GM12892 (cell line): ENCODE measurements at regions not wholly inside any gene's neighbourhood (a gene's known extent, or its start where the extent isn't known, plus 50 kb on each side); places are given as distances from the start of the nearest gene placed in this dataset.

Experiments used
- DNase-seq: peaks from one replicate; pipeline ENCODE4 v3.0.0; 2011; ENCODE audit not compliant: insufficient read length
- FAIRE-seq: peaks from 2 replicates; lab custom pipeline; 2011; peaks lifted over from hg19 to GRCh38; lab: Jason Lieb, UNC
- POLR2A ChIP-seq: IDR thresholded peaks from 2 replicates; pipeline ENCODE4 v1.6.1; 2011; ENCODE audit warnings: low read depth, low read length, control low read depth
- POLR2AphosphoS5 ChIP-seq: IDR thresholded peaks from 2 replicates; pipeline ENCODE4 v1.6.1; 2011; ENCODE audit warnings: low read depth, low read length, control low read depth
- TAF1 ChIP-seq: IDR thresholded peaks from 2 replicates; pipeline ENCODE4 v1.6.1; 2011; ENCODE audit warnings: low read depth, mild to moderate bottlenecking, control low read depth, low read length, borderline replicate concordance

- no peak for TF ChIP-seq POLR2AphosphoS5
- TF ChIP-seq POLR2A, result no peak
- TF ChIP-seq TAF1, result no peak
- DNase-seq (no peak), FAIRE-seq (peak; percentile 70)
Measured at GRCh38 chr2:8398040-8398668, 283.7 kb upstream of the ID2 start.

- no peak for FAIRE-seq
- no peak for DNase-seq
- TF ChIP-seq POLR2A (no peak), TAF1 (no peak), POLR2AphosphoS5 (no peak)
Measured at GRCh38 chr2:8399731-8400130, 282.1 kb upstream of the ID2 start.

- FAIRE-seq, result no peak
- TF ChIP-seq TAF1 (no peak), POLR2A (no peak), POLR2AphosphoS5 (no peak)
- DNase-seq, result no peak
Measured at GRCh38 chr2:8400196-8400595, 281.7 kb upstream of the ID2 start.

- FAIRE-seq, result no peak
Measured at GRCh38 chr2:8402222-8402621, 279.6 kb upstream of the ID2 start.

GRCh38 chr2:8403876-8404275 lies 278.0 kb upstream of the ID2 start:
- FAIRE-seq (no peak), DNase-seq (no peak)
- TF ChIP-seq POLR2A (no peak), TAF1 (no peak)

More at GRCh38 chr2:8402222-8402621, 279.6 kb upstream of the ID2 start:
- no peak for DNase-seq
- no peak for TF ChIP-seq POLR2A
- TF ChIP-seq POLR2AphosphoS5, result no peak
- no peak for TF ChIP-seq TAF1

- FAIRE-seq, result no peak
- DNase-seq, result no peak
- TF ChIP-seq POLR2AphosphoS5, result no peak
- TF ChIP-seq POLR2A, result no peak
- TF ChIP-seq TAF1, result no peak
Measured at GRCh38 chr2:8405334-8405733, 276.5 kb upstream of the ID2 start.

- DNase-seq, result no peak
- no peak for TF ChIP-seq TAF1
- TF ChIP-seq POLR2AphosphoS5, result no peak
- no peak for TF ChIP-seq POLR2A
Measured at GRCh38 chr2:8406271-8406670, 275.6 kb upstream of the ID2 start.

GRCh38 chr2:8407332-8407731 lies 274.5 kb upstream of the ID2 start:
- TF ChIP-seq POLR2A (no peak), TAF1 (no peak), POLR2AphosphoS5 (no peak)
- FAIRE-seq, result peak; percentile 70
- no peak for DNase-seq

More at GRCh38 chr2:8406271-8406670, 275.6 kb upstream of the ID2 start:
- FAIRE-seq, result no peak

- FAIRE-seq (peak; percentile 95), DNase-seq (no peak)
- TF ChIP-seq POLR2A, result no peak
Measured at GRCh38 chr2:8408560-8409460, 273.0 kb upstream of the ID2 start.

- DNase-seq (no peak), FAIRE-seq (peak; percentile 63)
- no peak for TF ChIP-seq TAF1
- no peak for TF ChIP-seq POLR2AphosphoS5
- TF ChIP-seq POLR2A, result no peak
Measured at GRCh38 chr2:8409461-8410260, 272.2 kb upstream of the ID2 start.

- TF ChIP-seq TAF1 (no peak), POLR2A (no peak), POLR2AphosphoS5 (no peak)
- no peak for FAIRE-seq
- DNase-seq, result no peak
Measured at GRCh38 chr2:8412082-8412481, 269.8 kb upstream of the ID2 start.

- TF ChIP-seq POLR2AphosphoS5, result no peak
- TF ChIP-seq TAF1, result no peak
- no peak for TF ChIP-seq POLR2A
- FAIRE-seq (no peak), DNase-seq (no peak)
Measured at GRCh38 chr2:8412586-8412985, 269.3 kb upstream of the ID2 start.
